HEK293 (cell line): ENCODE measurements at regions not wholly inside any gene's neighbourhood (a gene's known extent, or its start where the extent isn't known, plus 50 kb on each side); places are given as distances from the start of the nearest gene placed in this dataset.

ENCODE experiments used
- CTCF ChIP-seq: fragments of 450-650 bp; formaldehyde crosslinking; IDR thresholded peaks from 2 replicates; pipeline ENCODE4 v1.5.1; 2016; ENCODE audit warnings: missing biosample characterization, missing genetic modification characterization
- TRIM28 ChIP-seq: IDR thresholded peaks from 2 replicates; pipeline ENCODE4 v1.6.1; 2011; ENCODE audit warnings: low read length, control low read depth, borderline replicate concordance
- ZSCAN16 ChIP-seq: fragments of 450-650 bp; formaldehyde crosslinking; IDR thresholded peaks from 2 replicates; pipeline ENCODE4 v1.5.1; 2016; ENCODE audit warnings: missing biosample characterization, missing genetic modification characterization

GRCh38 chr9:17852108-17852507 lies 273.2 kb downstream of the SH3GL2 start:
- no peak for TF ChIP-seq ZSCAN16 (tag by site-specific recombination)
- TF ChIP-seq CTCF (tag by site-specific recombination) = no peak
- no peak for TF ChIP-seq TRIM28
